ENCODE measurements at regions not wholly inside any gene's neighbourhood (a gene's known extent, or its start where the extent isn't known, plus 50 kb on each side); places are given as distances from the start of the nearest gene placed in this dataset.

- Histone ChIP-seq H3K27ac (ENCODE audit: low read depth in 1 of 2, low read length in 2 of 2) (no peak overlapping the region), H3K4me3 (ENCODE audit: low read length) (no peak overlapping the region), H3K9me3 (ENCODE audit: control insufficient read depth in 1 of 2, insufficient read depth in 1 of 2, low read length in 2 of 2) (peaks cover 0 to 4% of the 10 kb centered on the region in 2 experiments), H3K4me1 (ENCODE audit: insufficient read depth, low read length) (no peaks in the 10 kb centered on the region), H3K27me3 (ENCODE audit: control insufficient read depth in 1 of 2, insufficient read depth in 2 of 2, low read length in 2 of 2) (no peaks in the 10 kb centered on the region), H3K36me3 (ENCODE audit: insufficient read depth, low read length) (no peaks in the 10 kb centered on the region)
- Mint-ChIP-seq H3K4me3 (no peak overlapping the region), H3K36me3 (ENCODE audit: low read depth) (no peaks in the 10 kb centered on the region), H3K27ac (no peak overlapping the region), H3K4me1 (ENCODE audit: low read depth) (no peaks in the 10 kb centered on the region), H3K9me3 (peaks cover 2% of the 10 kb centered on the region), H3K27me3 (no peaks in the 10 kb centered on the region)
- POLR2A ChIA-PET = no interaction called here
- ATAC-seq (ENCODE audit: poor library complexity) (no peak), DNase-seq (no peak)
- intact Hi-C loops (cut with DNase I, micrococcal nuclease) = no loop called here
- no peak for TF ChIP-seq CTCF (IDR thresholded peaks at IDR 0.05)
- CTCF ChIA-PET = no interaction called here
Measured at GRCh38 chr4:187268940-187269339, 545.3 kb upstream of the FAT1 start.

GRCh38 chr4:187270154-187270553, 546.5 kb upstream of the FAT1 start:
- H3K9me3 ChIP-seq (ENCODE audit: control insufficient read depth in 1 of 2, insufficient read depth in 1 of 2, low read length in 2 of 2) = peaks cover 0 to 4% of the 10 kb centered on the region in 2 experiments
- H3K9me3 Mint-ChIP-seq = no peaks in the 10 kb centered on the region
- H3K36me3 Mint-ChIP-seq (ENCODE audit: low read depth) = no peaks in the 10 kb centered on the region
- no peaks in the 10 kb centered on the region for H3K4me1 Mint-ChIP-seq (ENCODE audit: low read depth)
- no peak overlapping the region for H3K27ac Mint-ChIP-seq
- no peaks in the 10 kb centered on the region for H3K27me3 ChIP-seq (ENCODE audit: control insufficient read depth in 1 of 2, insufficient read depth in 2 of 2, low read length in 2 of 2)
- H3K27ac ChIP-seq (ENCODE audit: low read depth in 1 of 2, low read length in 2 of 2) = no peak overlapping the region
- intact Hi-C loops (cut with DNase I, micrococcal nuclease) = no loop called here
- no peak overlapping the region for H3K4me3 ChIP-seq (ENCODE audit: low read length)
- POLR2A ChIA-PET = no interaction called here
- TF ChIP-seq CTCF (IDR thresholded peaks at IDR 0.05) = no peak
- H3K4me3 Mint-ChIP-seq = no peak overlapping the region
- no peaks in the 10 kb centered on the region for H3K36me3 ChIP-seq (ENCODE audit: insufficient read depth, low read length)
- DNase-seq (no peak), ATAC-seq (ENCODE audit: poor library complexity) (no peak)
- H3K4me1 ChIP-seq (ENCODE audit: insufficient read depth, low read length) = no peaks in the 10 kb centered on the region
- CTCF ChIA-PET = no interaction called here
- H3K27me3 Mint-ChIP-seq = no peaks in the 10 kb centered on the region

- H3K4me1 ChIP-seq (ENCODE audit: insufficient read depth, low read length) = no peaks in the 10 kb centered on the region
- no peak overlapping the region for H3K4me3 ChIP-seq (ENCODE audit: low read length)
- DNase-seq = no peak
- H3K27ac Mint-ChIP-seq = no peak overlapping the region
- peaks cover 0 to 4% of the 10 kb centered on the region in 2 experiments for H3K9me3 ChIP-seq (ENCODE audit: control insufficient read depth in 1 of 2, insufficient read depth in 1 of 2, low read length in 2 of 2)
- ChIA-PET POLR2A (no interaction called here), CTCF (no interaction called here)
- H3K36me3 ChIP-seq (ENCODE audit: insufficient read depth, low read length) = no peaks in the 10 kb centered on the region
- no peaks in the 10 kb centered on the region for H3K36me3 Mint-ChIP-seq (ENCODE audit: low read depth)
- intact Hi-C loops (cut with DNase I, micrococcal nuclease) = no loop called here
- no peaks in the 10 kb centered on the region for H3K4me1 Mint-ChIP-seq (ENCODE audit: low read depth)
- no peak overlapping the region for H3K4me3 Mint-ChIP-seq
- no peaks in the 10 kb centered on the region for H3K27me3 Mint-ChIP-seq
- no peak overlapping the region for H3K27ac ChIP-seq (ENCODE audit: low read depth in 1 of 2, low read length in 2 of 2)
- no peak for TF ChIP-seq CTCF (IDR thresholded peaks at IDR 0.05)
- no peaks in the 10 kb centered on the region for H3K9me3 Mint-ChIP-seq
- no peaks in the 10 kb centered on the region for H3K27me3 ChIP-seq (ENCODE audit: control insufficient read depth in 1 of 2, insufficient read depth in 2 of 2, low read length in 2 of 2)
- ATAC-seq (ENCODE audit: poor library complexity) = no peak
Measured at GRCh38 chr4:187271848-187272247, 548.2 kb upstream of the FAT1 start.
